GM21825 (cell line): ENCODE measurements at regions not wholly inside any gene's neighbourhood (a gene's known extent, or its start where the extent isn't known, plus 50 kb on each side); places are given as distances from the start of the nearest gene placed in this dataset.
"Not testable (repeated sequence)": the region's sequence is repeated elsewhere in the genome, so short reads cannot be mapped to it uniquely, and the experiment has no call there.

ENCODE experiments used
- ATAC-seq: cut with Tn5 transposase; IDR thresholded peaks from one replicate; pipeline ENCODE4 v1.9.1; 2021; ENCODE audit warnings: mild to moderate bottlenecking, moderate library complexity; ENCODE audit not compliant: unreplicated experiment

GRCh38 chr3:162367429-162368260 is 871.0 kb downstream of the OTOL1 start:
- ATAC-seq, result no peak

GRCh38 chr3:162368417-162368816 is 871.8 kb downstream of the OTOL1 start:
- no peak for ATAC-seq

- ATAC-seq, result no peak
Observed at GRCh38 chr3:162369306-162369705, 872.7 kb downstream of the OTOL1 start.

- ATAC-seq, result no peak
Observed at GRCh38 chr3:162370141-162370540, 873.5 kb downstream of the OTOL1 start.

- ATAC-seq, result no peak
Observed at GRCh38 chr3:162376761-162377160, 880.2 kb downstream of the OTOL1 start.

- no peak for ATAC-seq
Observed at GRCh38 chr3:162377608-162378007, 881.0 kb downstream of the OTOL1 start.

- no peak for ATAC-seq
Observed at GRCh38 chr3:162385387-162385786, 888.8 kb downstream of the OTOL1 start.

GRCh38 chr3:162390891-162391290 is 894.3 kb downstream of the OTOL1 start:
- no peak for ATAC-seq

- ATAC-seq, result no peak
Observed at GRCh38 chr3:162391301-162391700, 894.7 kb downstream of the OTOL1 start.

- ATAC-seq, result no peak
Observed at GRCh38 chr3:162395496-162395895, 898.9 kb downstream of the OTOL1 start.

GRCh38 chr3:162398554-162398953 is 901.9 kb downstream of the OTOL1 start:
- ATAC-seq, result no peak

GRCh38 chr3:162400697-162401096 is 904.1 kb downstream of the OTOL1 start:
- ATAC-seq, result no peak

GRCh38 chr3:162411556-162411955 is 914.9 kb downstream of the OTOL1 start:
- ATAC-seq, result not testable (repeated sequence)

GRCh38 chr3:162421721-162422120 is 925.1 kb downstream of the OTOL1 start:
- ATAC-seq, result no peak

GRCh38 chr3:162428192-162428591 is 931.6 kb downstream of the OTOL1 start:
- ATAC-seq, result no peak

- ATAC-seq, result no peak
Observed at GRCh38 chr3:162435750-162436149, 939.1 kb downstream of the OTOL1 start.

- no peak for ATAC-seq
Observed at GRCh38 chr3:162436826-162437225, 940.2 kb downstream of the OTOL1 start.

GRCh38 chr3:162437480-162437879 is 940.9 kb downstream of the OTOL1 start:
- ATAC-seq, result no peak

GRCh38 chr3:162441716-162442115 is 945.1 kb downstream of the OTOL1 start:
- ATAC-seq, result no peak

GRCh38 chr3:162443376-162443775 is 946.8 kb downstream of the OTOL1 start:
- no peak for ATAC-seq

- ATAC-seq, result no peak
Observed at GRCh38 chr3:162468791-162469190, 972.2 kb downstream of the OTOL1 start.

- no peak for ATAC-seq
Observed at GRCh38 chr3:162487138-162487537, 990.5 kb downstream of the OTOL1 start.

GRCh38 chr3:162489853-162490252 is 993.2 kb downstream of the OTOL1 start:
- no peak for ATAC-seq
